GM18520 (cell line): ENCODE measurements at regions not wholly inside any gene's neighbourhood (a gene's known extent, or its start where the extent isn't known, plus 50 kb on each side); places are given as distances from the start of the nearest gene placed in this dataset.

Source experiments
- ATAC-seq: cut with Tn5 transposase; IDR thresholded peaks from one replicate; pipeline ENCODE4 v1.9.1; 2021; ENCODE audit not compliant: unreplicated experiment

- ATAC-seq: no peak
Measured at GRCh38 chr2:42942214-42942989, 150.0 kb upstream of the HAAO start.

GRCh38 chr2:42941633-42942176, 149.3 kb upstream of the HAAO start:
- no peak for ATAC-seq

GRCh38 chr2:42939411-42940206, 147.2 kb upstream of the HAAO start:
- no peak for ATAC-seq

GRCh38 chr2:42938671-42939370, 146.4 kb upstream of the HAAO start:
- ATAC-seq: no peak

DNA sequence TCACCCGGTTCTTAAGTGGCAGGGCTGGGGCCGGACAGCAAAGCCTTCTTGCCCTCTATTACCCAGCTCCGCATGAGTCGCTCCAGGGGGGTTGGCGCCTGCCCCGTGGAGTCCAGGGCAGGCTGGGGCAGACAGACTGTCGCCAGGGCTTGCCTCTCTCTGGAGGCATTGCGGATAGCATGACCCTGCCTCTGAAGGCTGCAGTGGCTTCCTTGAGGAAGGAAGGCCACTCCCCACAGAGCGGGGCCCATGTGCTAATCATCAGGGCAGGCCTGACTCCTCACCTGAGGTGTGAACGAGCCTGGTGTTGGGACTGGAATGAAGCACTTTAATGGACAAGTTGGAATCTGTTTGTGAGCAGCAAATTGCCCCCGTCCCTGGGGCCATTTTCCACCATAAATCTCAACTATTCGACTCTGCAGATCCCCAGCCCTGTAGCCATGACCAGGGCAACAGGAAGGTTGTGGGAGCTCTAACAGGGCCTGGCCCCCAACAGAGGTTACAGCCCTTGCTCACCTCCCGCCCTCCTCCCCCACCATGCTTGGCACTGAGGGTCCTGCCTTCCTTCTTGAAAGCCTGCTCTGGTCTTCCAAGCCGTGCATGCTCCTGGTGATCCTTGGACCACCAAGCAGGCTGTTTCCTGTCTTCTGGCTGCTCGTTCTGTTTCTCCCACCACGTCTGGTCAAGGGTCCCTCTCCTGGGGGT, 144.9 kb upstream of the HAAO start:
- ATAC-seq: no peak

- no peak for ATAC-seq
Measured at GRCh38 chr2:42935692-42936671, 143.6 kb upstream of the HAAO start.

- ATAC-seq: no peak
Measured at GRCh38 chr2:42934580-42935186, 142.3 kb upstream of the HAAO start.

- ATAC-seq: no peak
Measured at GRCh38 chr2:42933824-42934254, 141.5 kb upstream of the HAAO start.

DNA sequence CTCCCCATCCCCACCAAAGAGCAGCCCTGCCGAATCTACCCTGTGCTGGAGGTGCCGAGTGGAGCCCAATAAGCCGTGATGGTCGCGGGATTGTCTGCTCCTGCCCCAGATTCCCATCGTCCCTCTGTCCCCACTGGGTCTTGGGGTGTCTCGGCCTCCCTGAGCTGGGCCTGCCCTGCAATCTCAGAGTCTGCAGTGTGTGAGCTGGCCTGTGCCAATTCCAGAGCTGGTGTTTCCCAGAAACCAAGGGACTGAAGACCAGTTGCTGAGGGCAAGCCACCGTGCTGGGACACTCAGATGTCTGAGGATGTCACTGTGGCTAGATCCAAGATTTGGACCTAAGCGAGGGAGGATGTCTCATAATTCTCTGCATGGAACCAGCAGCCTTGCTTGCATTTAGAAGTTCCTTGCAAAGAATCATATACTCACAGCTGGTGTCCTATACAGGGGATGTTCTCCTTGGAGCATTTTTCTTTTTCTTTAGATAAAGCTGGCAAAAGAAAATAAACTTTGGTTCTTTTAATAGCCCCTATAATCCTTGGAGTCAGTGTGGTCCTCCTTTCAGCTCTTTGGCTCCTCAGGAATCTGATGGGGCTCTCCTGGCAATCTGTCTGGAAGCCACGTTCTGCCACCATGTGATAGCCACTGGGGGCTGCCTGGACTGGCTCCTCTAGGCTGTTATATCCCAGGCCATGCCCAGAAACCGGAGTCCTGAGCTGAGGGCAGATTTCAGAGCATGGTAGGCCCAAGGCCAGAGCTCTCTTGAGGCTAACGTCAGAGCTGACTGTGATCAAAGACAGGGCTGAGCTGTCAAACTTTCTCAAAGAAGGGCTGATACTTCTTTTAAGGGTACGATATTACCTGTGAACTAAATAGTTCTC, 140.1 kb upstream of the HAAO start:
- ATAC-seq: no peak

- ATAC-seq: no peak
Measured at GRCh38 chr2:42931818-42932195, 139.4 kb upstream of the HAAO start.

DNA sequence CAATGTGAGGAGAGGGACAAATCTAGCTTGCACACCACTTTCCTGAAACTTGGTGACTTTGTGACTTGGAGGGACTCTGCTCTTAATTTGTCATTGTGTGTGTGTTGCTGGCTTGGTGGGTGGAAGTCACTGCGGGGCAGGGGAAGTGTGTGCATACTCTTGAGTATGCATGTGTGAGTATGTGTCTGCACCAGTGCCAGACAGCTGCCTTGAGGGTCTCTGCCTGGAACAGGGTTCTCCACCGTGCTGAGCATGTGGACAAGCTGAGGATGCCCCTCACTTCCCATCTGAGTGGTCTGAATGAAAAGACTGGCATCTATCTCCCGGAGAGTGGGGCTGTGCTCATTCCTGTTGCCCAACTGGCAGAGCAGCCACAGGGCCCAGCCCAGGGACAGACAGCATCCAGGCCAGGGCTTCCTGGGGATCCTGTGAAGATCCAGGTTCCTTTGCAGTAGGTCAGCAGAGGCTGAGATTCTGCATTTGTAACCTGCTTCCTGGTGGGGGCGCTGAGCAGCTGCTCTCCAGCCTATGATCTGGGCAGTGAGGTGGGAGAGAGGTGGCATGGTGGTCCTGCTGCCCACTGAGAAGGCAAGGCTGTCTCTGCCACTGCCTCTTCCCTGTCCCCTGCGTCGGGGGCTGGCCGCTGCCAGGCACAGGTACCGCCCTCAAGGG, 138.9 kb upstream of the HAAO start:
- no peak for ATAC-seq

DNA sequence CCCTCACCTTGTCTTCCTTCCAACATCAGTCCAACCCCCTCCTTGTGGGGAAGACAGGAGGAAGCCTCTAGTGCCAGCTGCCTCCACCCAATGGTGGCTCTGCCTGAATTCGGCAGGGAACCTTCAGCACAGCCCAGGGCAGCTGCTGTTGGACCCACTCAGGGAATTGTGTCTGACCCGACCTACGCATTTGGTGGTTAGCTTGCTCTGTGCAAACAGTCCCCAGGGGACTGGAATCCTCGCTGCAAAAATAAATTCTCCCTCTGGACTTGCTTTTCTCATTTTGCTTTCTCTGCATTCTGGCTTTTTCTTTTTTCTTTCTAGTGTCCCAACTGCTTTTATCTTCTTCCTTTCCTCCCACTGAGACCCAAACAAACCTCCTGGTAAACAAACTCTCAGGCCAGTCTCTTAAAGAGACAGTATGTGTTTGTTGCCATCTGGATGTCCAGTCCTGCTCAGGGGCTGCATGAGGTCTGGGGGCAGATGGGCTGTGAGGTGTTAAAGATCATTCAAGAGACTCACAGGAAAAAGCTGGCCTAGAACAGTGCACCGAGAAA, 137.7 kb upstream of the HAAO start:
- no peak for ATAC-seq

- ATAC-seq: no peak
Measured at GRCh38 chr2:42929546-42930024, 137.2 kb upstream of the HAAO start.

GRCh38 chr2:42928692-42929545, 136.5 kb upstream of the HAAO start:
- no peak for ATAC-seq

DNA sequence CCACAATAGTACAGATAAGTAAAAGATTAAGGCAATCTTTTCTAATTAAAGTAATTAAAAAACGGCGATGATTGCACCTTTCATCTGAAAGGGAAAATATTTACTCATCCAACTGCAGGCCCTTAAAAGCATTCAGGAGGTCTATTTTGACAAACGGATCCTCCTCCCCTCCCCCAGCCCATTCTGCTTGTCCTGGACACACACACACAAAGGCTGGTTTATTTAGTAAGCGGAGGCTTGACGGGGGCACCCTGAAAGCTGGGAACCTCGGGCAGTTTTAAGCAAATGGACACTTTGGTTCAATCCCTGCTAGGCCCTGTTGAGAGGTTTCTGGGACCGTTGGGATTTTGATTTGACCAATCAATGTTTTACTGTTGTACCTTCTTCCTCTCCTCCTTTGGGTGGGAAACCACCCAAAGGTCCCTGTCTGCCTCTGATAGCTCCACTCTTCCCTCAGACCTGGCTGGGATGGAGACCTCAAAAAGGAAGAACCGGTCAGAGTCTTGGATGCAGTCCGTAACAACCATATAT, 135.8 kb upstream of the HAAO start:
- no peak for ATAC-seq
